HG03103 (cell line): ENCODE measurements at regions not wholly inside any gene's neighbourhood (a gene's known extent, or its start where the extent isn't known, plus 50 kb on each side); places are given as distances from the start of the nearest gene placed in this dataset.

ENCODE experiments used
- ATAC-seq: cut with Tn5 transposase; IDR thresholded peaks from one replicate; pipeline ENCODE4 v1.9.1; 2021; ENCODE audit warnings: low read depth; ENCODE audit not compliant: unreplicated experiment

- peak; percentile 64 for ATAC-seq
Measured at GRCh38 chr15:95291898-95292472, 1038.5 kb upstream of the NR2F2 start.

DNA sequence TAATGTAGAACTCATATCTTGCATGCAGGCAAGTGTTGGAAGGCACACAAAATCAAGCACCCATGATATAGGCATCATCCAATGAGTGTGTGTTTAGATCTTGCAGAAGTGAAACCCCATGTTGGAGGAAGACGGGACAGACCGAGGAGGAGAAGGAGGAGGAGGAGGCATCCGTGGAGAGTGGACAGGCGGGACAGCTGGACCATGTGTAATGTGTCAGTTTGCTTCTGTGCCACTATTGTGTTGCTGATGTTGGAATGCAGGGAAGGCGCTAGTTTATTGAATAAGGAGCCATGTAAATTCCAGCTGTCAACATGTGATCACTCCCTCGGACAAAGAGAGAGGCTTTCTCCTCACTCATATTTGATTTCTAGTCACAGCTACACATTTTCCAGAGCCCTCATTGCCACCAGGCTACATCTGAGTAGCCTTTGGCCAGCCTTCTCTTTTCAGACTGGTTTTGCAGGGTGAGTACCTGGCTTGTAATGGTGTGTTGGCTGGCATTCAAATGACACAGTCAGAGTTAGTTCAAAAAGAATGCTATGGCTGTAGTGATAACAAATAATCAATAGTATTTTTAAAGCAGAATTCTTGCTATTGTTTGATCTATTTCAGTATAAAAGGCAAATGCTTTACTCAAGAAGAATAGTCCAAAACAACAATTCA lies 1037.6 kb upstream of the NR2F2 start:
- ATAC-seq = no peak

- no peak for ATAC-seq
Measured at GRCh38 chr15:95293456-95294031, 1037.0 kb upstream of the NR2F2 start.

GRCh38 chr15:95295363-95295762 lies 1035.1 kb upstream of the NR2F2 start:
- ATAC-seq = no peak

DNA sequence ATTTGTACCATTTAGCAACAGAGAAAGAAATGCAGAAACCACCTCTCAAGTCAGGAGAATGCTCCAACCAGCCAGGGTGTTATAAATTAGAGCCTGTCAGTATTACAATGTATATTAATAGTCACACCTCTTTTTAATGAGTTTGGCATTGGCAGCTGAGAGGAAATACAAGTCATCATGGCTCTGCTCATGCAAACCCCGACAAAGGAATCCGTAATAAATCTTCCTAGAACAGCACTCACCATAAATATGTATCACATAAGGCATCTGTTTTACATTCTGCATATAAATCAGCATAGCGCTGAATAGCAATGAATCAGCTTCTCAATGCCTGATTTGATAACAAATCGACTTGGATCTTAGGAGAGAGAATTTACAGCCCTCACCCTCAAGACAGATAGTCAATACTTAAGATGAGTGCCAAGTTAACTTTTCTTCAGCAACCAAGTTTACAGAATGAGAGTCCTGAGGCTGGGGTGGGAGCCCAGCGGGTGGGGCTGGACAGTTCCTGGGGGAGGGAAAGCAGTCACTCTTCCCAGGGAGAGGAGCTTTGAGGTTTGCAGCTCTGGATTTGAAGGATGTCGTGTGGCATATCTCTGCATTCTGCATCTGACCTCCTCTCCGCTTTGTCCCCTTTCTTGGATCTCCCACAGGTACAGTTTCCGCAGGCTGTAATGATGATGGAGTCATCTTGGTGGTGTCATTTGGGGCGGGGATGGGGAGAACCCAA lies 1034.4 kb upstream of the NR2F2 start:
- no peak for ATAC-seq

DNA sequence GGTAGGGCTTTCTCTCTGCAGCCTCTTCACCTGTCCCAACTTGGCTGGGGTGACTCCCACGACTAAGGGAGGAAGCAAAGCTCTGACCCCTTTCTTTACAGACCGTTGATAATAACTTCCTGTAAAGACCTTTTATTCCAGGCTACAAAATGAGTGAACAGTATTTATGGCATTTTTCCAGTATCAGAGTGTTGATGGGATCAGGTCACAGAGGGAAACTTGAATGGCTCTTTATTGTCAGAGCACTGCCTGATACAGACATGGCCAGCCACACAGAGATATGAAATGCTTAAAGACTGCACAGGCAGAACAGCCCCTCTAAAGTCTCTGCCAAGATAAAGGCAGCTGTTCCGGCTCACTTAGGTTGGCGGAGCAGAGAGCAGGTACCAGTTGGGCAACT lies 1033.9 kb upstream of the NR2F2 start:
- no peak for ATAC-seq

DNA sequence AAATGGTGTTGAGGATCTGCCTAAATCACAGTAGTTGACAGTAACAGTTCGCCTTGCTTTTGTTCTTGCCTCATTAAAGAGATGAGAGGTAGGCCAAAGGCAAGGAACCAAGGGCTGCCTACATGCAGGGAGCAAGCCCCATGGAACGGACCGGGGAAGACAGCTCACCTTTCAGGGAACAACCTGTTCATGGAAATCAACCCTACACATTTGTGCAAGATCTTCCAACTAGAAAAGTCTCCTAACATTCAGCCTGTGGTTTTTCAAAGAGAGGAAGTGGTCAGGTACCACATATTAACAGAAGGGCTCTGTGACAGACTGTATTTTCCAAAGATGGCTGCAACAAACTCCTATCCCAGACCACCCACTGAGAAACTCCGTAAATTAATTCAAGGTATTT lies 1031.8 kb upstream of the NR2F2 start:
- no peak for ATAC-seq

- ATAC-seq = no peak
Measured at GRCh38 chr15:95300958-95301357, 1029.5 kb upstream of the NR2F2 start.

DNA sequence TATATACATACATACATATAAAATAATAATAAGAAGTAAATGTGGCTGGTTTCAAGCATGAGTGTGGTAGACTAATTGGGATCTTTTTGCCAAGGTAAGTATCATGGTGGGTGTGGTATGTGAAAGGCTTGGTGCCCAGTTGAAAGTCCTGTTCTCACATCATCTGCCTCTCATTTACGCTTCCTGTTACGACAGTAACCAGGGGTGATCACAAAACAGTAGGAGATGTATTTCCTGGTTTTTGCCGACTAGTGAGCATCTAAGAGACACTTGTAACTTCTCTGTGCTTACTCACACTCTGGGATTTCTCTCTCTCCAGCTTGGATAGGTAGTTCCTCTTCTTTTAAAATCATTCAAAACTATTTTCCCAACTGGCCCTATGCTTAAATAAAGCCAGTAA lies 1028.3 kb upstream of the NR2F2 start:
- ATAC-seq = no peak

GRCh38 chr15:95302809-95303208 lies 1027.7 kb upstream of the NR2F2 start:
- ATAC-seq = no peak

DNA sequence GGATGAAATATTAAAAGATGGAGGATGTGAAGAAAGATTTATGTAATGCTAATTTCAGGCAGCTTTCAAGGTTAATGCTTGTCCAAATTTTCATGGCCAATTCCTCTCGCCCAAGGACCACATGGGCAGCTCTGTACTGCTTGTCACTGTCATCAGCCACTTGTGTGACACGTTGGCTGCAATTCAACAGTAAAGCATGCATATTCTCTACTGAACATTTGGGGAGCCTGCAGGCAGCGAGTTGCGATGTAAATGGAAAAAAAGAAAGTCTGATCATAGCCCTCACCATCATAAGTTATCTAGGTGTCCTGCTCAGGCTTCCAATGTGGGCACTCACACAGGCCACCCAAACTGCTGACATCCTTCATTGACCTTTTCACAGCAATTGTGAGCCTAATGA lies 1026.8 kb upstream of the NR2F2 start:
- ATAC-seq = no peak

DNA sequence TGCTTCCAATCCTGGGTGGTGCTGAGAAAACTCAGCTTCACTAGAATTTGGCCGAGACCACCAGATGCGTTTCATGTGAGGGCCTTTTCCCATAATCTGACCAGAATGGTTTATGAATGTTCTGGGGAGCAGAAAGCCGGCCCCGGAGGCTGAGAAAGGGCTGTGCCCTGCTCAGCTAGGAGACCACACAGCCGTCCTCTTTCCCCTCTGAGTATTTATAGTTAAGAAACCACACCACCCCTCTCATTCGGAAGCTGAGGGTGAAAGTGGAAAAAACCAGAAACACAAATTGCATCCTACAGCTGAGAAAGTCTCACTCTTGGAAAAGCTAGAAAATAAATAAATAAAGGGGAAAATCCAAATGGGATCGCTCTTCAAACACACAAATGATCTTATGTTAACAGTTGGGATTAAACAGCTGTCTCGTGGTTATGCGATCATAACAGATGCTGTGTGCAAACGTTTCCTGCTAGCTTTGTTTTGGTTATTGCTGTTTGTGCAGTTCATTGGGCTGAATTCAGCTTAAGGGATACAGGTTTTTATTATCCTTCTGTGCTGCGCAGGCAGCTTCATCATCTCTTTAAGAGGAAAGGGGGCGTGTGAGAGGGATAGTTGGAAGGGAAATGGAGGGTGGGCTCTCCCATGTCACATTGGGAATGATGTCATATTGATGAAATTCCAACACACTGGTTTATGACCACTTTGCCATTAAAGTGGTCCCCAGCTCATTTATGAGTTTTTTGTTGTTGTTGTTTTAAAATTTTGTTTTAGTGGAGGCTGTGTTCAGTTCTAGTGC lies 1026.2 kb upstream of the NR2F2 start:
- ATAC-seq = no peak

DNA sequence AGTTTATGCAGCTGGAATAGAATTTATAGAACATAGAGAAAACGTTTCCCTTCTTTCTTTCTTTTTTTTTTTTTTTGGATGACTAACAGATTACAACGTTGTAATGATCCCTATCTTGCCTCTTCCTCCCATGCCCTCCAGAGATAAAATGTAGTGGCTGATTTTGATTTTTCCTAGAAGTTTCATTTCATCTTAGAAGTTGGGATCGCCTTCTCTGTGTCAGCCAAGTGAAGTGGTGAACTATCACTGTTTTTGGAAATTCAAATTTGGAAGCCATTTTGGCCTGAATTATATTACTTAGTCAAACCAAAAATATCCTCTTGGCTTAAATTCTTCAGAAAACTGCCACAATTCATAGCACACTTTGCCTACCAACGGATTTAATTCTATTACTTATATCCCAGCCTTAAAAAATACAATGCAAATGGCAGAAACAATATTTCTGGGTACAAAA lies 1025.5 kb upstream of the NR2F2 start:
- ATAC-seq = no peak

GRCh38 chr15:95307115-95307514 lies 1023.4 kb upstream of the NR2F2 start:
- ATAC-seq = no peak

DNA sequence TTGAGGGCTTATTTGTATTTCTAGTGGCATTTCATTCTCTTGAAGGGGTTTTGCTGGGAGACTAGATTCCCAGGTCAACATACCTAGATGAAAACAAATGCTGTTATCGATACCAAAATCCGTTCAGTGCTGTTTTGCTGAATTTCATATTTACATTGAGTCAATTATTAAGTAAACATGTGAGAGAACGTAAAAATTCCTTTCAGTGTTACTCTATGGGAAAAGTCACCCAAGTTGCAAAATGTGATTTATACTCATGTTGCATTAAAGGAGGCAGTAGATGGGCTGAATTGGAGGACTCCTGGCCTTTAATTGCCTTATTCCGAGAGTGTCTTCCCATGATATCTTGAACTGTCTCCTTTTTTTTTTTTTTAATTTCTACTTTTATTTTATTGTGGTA lies 1011.3 kb upstream of the NR2F2 start:
- ATAC-seq = no peak

DNA sequence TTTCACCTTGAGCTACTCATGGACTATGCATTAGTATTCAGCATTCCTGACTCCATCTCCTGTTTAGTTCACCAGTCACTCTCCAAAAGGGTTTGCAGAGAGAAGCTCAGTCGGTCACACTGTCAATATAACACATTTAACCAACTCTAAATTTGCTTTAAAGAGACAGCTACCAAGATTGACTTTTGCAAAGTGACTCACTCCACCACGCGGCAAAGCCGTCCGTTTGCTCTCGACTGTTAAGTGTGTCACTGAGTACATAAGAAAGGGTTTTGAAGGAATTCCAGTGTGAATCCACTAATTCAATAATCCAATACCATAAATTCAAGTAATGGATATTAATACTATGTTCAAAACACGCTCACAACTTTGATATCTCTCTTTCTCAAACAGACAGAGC lies 1006.7 kb upstream of the NR2F2 start:
- no peak for ATAC-seq

DNA sequence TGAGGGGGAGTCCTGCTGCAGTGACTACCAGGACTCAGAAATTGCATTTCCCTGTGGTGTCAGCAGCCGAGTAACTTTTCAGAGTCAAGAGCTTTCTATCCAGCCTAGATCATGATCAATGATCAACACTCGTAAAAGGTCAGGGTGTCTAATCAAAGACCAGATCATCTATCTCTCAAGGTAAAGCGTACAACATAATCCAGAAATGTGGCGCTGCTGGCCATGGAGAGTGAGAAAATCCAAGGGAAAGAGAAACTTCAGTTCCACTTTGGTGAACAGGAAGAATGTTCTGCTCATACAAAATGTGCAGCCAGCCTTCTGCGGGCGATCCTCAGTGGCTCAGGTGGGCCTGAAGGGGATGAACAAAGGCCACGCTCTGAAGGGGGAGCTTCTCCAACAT lies 1005.8 kb upstream of the NR2F2 start:
- ATAC-seq = no peak

DNA sequence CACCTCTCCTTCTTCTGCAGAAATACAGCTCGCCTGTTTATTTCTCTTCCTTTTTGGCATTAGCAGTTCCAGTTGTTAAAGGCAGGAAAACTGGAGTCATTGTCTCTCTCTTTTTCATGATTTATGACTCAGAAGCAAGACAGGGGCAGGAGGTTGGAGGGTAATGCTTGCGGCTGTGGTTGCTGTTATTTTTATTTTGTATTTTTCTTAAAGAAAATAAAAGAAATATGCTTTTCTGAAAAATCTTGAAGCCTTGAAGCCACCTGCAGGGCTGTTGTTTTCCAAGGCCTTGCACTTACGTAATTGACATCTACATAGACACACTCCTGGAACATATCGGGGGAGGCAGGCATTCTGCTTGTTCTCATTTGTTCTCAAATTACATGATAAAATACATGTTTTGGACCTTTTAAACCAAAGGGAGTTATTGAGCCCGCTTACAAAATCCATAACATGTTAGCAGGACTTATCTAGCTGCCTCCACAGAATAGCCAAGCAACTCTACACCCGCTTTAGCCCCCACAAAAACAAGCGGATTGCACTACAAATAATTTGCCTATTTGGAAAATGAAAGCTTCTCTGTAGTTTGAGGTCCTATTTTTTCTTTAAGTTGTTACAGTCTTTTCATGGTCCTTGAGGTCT lies 1004.6 kb upstream of the NR2F2 start:
- no peak for ATAC-seq

GRCh38 chr15:95326431-95327182 lies 1003.9 kb upstream of the NR2F2 start:
- ATAC-seq = no peak

DNA sequence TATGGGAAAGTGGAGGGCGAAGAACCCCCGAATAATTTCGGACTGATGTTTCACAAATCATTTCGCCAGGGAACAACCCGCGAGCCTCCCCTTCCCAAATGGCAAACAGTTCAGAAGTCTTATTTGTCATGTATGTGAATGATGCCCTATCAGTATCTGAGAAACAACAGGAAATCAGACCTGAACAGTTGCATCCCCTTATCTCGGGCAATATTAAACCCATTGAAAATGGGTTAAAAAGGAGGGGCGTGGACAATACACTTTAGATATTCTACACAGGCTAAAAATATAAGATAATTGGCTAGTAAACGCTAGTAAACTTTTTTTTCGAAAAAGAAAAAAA lies 1003.3 kb upstream of the NR2F2 start:
- ATAC-seq = no peak
